ENCODE measurements at regions not wholly inside any gene's neighbourhood (a gene's known extent, or its start where the extent isn't known, plus 50 kb on each side); places are given as distances from the start of the nearest gene placed in this dataset.

DNA sequence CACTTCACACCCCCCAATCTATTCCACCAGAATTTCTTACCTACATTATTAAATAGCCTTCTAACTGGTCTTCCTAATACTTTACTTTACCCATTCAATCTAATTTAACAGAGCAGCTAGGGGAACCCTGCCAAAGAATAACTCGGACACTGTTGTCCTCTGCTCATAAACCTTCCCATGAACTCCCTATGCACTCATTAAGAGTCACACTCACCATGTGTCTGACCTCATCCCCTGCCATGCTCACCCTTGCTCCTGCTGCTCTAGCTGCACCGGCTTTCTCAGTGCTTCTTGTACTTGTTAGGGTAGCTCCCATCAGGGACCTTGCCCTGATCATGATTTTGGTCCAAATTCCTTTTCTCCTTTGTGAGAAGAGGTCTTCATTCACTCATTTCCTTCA lies 54.6 kb upstream of the GUCY1A1 start:
- TF ChIP-seq, protein P1, sequence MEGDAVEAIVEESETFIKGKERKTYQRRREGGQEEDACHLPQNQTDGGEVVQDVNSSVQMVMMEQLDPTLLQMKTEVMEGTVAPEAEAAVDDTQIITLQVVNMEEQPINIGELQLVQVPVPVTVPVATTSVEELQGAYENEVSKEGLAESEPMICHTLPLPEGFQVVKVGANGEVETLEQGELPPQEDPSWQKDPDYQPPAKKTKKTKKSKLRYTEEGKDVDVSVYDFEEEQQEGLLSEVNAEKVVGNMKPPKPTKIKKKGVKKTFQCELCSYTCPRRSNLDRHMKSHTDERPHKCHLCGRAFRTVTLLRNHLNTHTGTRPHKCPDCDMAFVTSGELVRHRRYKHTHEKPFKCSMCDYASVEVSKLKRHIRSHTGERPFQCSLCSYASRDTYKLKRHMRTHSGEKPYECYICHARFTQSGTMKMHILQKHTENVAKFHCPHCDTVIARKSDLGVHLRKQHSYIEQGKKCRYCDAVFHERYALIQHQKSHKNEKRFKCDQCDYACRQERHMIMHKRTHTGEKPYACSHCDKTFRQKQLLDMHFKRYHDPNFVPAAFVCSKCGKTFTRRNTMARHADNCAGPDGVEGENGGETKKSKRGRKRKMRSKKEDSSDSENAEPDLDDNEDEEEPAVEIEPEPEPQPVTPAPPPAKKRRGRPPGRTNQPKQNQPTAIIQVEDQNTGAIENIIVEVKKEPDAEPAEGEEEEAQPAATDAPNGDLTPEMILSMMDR (IDR thresholded peaks at IDR 0.05; ENCODE audit: low read length), result no peak
- TF ChIP-seq EZH2 (IDR thresholded peaks at IDR 0.05; ENCODE audit: borderline replicate concordance, low read length), result no peak

All from OCI-LY1 (cell line).